ENCODE measurements at regions not wholly inside any gene's neighbourhood (a gene's known extent, or its start where the extent isn't known, plus 50 kb on each side); places are given as distances from the start of the nearest gene placed in this dataset.

GRCh38 chrX:39930786-39931528 is 166.8 kb downstream of the BCOR start:
- 98% methylated on average over 9 of the region's 14 CpGs for WGBS (ENCODE audit: insufficient coverage)
- H3K36me3 Mint-ChIP-seq: no peaks in the 10 kb centered on the region
- H3K9me3 Mint-ChIP-seq: no peaks in the 10 kb centered on the region
- H3K4me3 Mint-ChIP-seq: no peak overlapping the region
- no peak overlapping the region for H3K4me3 ChIP-seq (ENCODE audit: low read length)
- DNase-seq (no peak), ATAC-seq (no peak)
- H3K27me3 ChIP-seq (ENCODE audit: control insufficient read depth, insufficient read depth, low read length): no peaks in the 10 kb centered on the region
- no peak overlapping the region for H3K27ac ChIP-seq (ENCODE audit: low read length)
- H3K9me3 ChIP-seq (ENCODE audit: control insufficient read depth, insufficient read depth, low read length): no peaks in the 10 kb centered on the region
- H3K4me1 ChIP-seq (ENCODE audit: control insufficient read depth, insufficient read depth, low read length): no peaks in the 10 kb centered on the region
- no peak overlapping the region for H3K27ac Mint-ChIP-seq
- H3K27me3 Mint-ChIP-seq (ENCODE audit: low read depth in 2 of 2): no peaks in the 10 kb centered on the region
- no peaks in the 10 kb centered on the region for H3K36me3 ChIP-seq (ENCODE audit: control insufficient read depth, insufficient read depth, low read length)
- intact Hi-C loops (cut with micrococcal nuclease): no loop called here
- no peak for TF ChIP-seq CTCF (IDR thresholded peaks at IDR 0.05)
- H3K4me1 Mint-ChIP-seq: no peaks in the 10 kb centered on the region

GRCh38 chrX:39931529-39932282 is 166.1 kb downstream of the BCOR start:
- no CpG with 5 or more reads among the region's 3 CpGs for WGBS (ENCODE audit: insufficient coverage)
- intact Hi-C loops (cut with micrococcal nuclease): no loop called here

GRCh38 chrX:39935411-39936064 is 162.2 kb downstream of the BCOR start:
- Histone ChIP-seq H3K27me3 (ENCODE audit: control insufficient read depth, insufficient read depth, low read length) (no peaks in the 10 kb centered on the region), H3K9me3 (ENCODE audit: control insufficient read depth, insufficient read depth, low read length) (no peaks in the 10 kb centered on the region), H3K4me1 (ENCODE audit: control insufficient read depth, insufficient read depth, low read length) (peaks cover 21% of the 10 kb centered on the region), H3K36me3 (ENCODE audit: control insufficient read depth, insufficient read depth, low read length) (no peaks in the 10 kb centered on the region), H3K4me3 (ENCODE audit: low read length) (no peak overlapping the region), H3K27ac (ENCODE audit: low read length) (no peak overlapping the region)
- DNase-seq: no peak
- TF ChIP-seq CTCF (IDR thresholded peaks at IDR 0.05): no peak
- Mint-ChIP-seq H3K27me3 (ENCODE audit: low read depth in 2 of 2) (no peaks in the 10 kb centered on the region), H3K4me3 (no peak overlapping the region), H3K4me1 (peaks cover 7% of the 10 kb centered on the region in 2 donors), H3K9me3 (no peaks in the 10 kb centered on the region), H3K36me3 (no peaks in the 10 kb centered on the region), H3K27ac (peak overlapping the region in 1 of 2 donors; percentile 86)
- ATAC-seq: no peak
- 96% methylated on average over 22 of the region's 22 CpGs for WGBS (ENCODE audit: insufficient coverage)
- intact Hi-C loops (cut with micrococcal nuclease): no loop called here

More at GRCh38 chrX:39931529-39932282, 166.1 kb downstream of the BCOR start:
- H3K4me3 Mint-ChIP-seq: no peak overlapping the region
- H3K27me3 Mint-ChIP-seq (ENCODE audit: low read depth in 2 of 2): no peaks in the 10 kb centered on the region
- Histone ChIP-seq H3K36me3 (ENCODE audit: control insufficient read depth, insufficient read depth, low read length) (no peaks in the 10 kb centered on the region), H3K4me1 (ENCODE audit: control insufficient read depth, insufficient read depth, low read length) (peaks cover 6% of the 10 kb centered on the region), H3K27me3 (ENCODE audit: control insufficient read depth, insufficient read depth, low read length) (no peaks in the 10 kb centered on the region), H3K27ac (ENCODE audit: low read length) (no peak overlapping the region), H3K9me3 (ENCODE audit: control insufficient read depth, insufficient read depth, low read length) (no peaks in the 10 kb centered on the region), H3K4me3 (ENCODE audit: low read length) (no peak overlapping the region)
- DNase-seq (no peak), ATAC-seq (no peak)
- H3K9me3 Mint-ChIP-seq: no peaks in the 10 kb centered on the region
- H3K36me3 Mint-ChIP-seq: no peaks in the 10 kb centered on the region
- TF ChIP-seq CTCF (IDR thresholded peaks at IDR 0.05): no peak
- H3K27ac Mint-ChIP-seq: no peak overlapping the region
- H3K4me1 Mint-ChIP-seq: no peaks in the 10 kb centered on the region

Measured in natural killer cell (primary cell).